ENCODE measurements at regions not wholly inside any gene's neighbourhood (a gene's known extent, or its start where the extent isn't known, plus 50 kb on each side); places are given as distances from the start of the nearest gene placed in this dataset.
A peak's percentile ranks its signal among the peaks of the same experiment; 100 is the strongest.
"Not testable (repeated sequence)": the region's sequence is repeated elsewhere in the genome, so short reads cannot be mapped to it uniquely, and the experiment has no call there.

DNA sequence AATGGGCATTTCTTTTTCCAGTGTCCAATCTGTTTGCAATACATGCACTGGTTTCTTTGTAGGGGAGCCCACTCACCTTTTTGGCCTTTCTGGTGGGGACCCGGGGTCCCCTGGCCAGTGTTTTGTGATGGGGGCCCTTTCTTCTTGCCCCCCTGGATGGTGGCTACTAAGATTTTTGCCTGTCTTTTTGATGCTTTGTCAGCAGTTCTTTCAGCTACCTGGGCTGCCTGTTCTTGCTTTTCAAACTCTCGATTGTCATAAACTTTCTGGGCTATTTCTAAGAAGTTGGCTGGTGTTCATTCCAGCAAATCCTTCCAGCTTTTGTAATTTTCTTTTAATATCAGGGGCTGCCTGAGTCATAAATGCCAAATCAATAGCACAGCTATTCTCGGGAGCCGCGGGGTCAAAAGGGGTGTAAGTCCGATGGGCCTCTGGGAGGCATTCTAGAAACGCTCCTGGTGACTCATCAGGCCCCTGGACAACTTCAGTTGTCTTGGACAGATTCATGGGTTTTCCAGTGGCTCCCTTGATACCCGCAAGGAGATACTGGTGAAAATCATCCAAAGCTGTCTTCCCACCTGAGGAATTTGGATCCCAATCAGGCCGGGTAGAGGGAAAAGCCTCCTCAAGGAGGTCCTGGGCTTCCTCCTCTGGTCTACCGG, 79.0 kb downstream of the PRR15 start:
- in situ Hi-C loops (cut with HindIII; ENCODE audit: low pct_unique_long_range_greater_than_20kb, low sequenced_read_pairs) = no loop called here
- H3K9me3 ChIP-seq (ENCODE audit: control insufficient read depth, insufficient read depth, low read depth, low read length) = no peaks in the 10 kb centered on the region
- H3K27me3 ChIP-seq (ENCODE audit: control insufficient read depth, insufficient read depth, low read length) = no peaks in the 10 kb centered on the region

DNA sequence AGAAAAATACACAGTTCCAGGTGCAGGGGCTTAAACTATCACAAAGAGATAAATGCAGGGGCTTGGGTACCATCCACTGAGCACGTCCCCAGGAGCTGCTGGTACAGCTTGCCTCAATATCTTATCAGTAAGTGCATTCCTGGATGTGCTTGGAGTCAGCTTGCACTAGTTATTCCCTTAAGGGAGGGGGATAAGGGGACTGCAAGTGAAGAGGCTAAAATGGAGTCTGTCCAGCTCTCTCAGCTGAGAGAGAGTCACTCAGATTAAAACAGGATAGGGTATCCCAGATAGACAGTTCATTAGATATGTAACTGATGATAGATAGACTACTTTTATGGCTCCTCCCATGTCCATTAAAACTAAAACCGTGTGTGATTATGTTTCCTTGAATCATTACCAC, 82.5 kb downstream of the PRR15 start:
- in situ Hi-C loops (cut with HindIII; ENCODE audit: low pct_unique_long_range_greater_than_20kb, low sequenced_read_pairs); H3K36me3 ChIP-seq (ENCODE audit: control insufficient read depth, insufficient read depth, low read length); DNase-seq (ENCODE audit: low read depth, low spot score); POLR2A ChIA-PET; BruUV-seq (replicated peaks); intact Hi-C loops (cut with micrococcal nuclease; ENCODE audit: unreplicated experiment); H3K4me3 ChIP-seq (ENCODE audit: low read depth in 2 of 2, low read length in 2 of 2); H3K27ac ChIP-seq (ENCODE audit: low read length); H3K9me3 ChIP-seq (ENCODE audit: control insufficient read depth, insufficient read depth, low read depth, low read length); ATAC-seq; H3K27me3 ChIP-seq (ENCODE audit: control insufficient read depth, insufficient read depth, low read length); CTCF ChIA-PET; H3K4me1 ChIP-seq (ENCODE audit: control insufficient read depth, insufficient read depth, low read length): not testable (repeated sequence)

More for the DNA sequence above, 79.0 kb downstream of the PRR15 start:
- Histone ChIP-seq H3K4me1 (ENCODE audit: control insufficient read depth, insufficient read depth, low read length) (no peaks in the 10 kb centered on the region), H3K36me3 (ENCODE audit: control insufficient read depth, insufficient read depth, low read length) (no peaks in the 10 kb centered on the region), H3K4me3 (ENCODE audit: low read depth in 2 of 2, low read length in 2 of 2) (no peak overlapping the region), H3K27ac (ENCODE audit: low read length) (no peak overlapping the region)
- no peak for TF ChIP-seq SIN3A (IDR thresholded peaks at IDR 0.05; ENCODE audit: borderline replicate concordance, insufficient read depth, low read depth, low read length)
- no peak for TF ChIP-seq TCF7L2 (IDR thresholded peaks at IDR 0.05; ENCODE audit: low read depth, low read length)
- TF ChIP-seq, protein P1, sequence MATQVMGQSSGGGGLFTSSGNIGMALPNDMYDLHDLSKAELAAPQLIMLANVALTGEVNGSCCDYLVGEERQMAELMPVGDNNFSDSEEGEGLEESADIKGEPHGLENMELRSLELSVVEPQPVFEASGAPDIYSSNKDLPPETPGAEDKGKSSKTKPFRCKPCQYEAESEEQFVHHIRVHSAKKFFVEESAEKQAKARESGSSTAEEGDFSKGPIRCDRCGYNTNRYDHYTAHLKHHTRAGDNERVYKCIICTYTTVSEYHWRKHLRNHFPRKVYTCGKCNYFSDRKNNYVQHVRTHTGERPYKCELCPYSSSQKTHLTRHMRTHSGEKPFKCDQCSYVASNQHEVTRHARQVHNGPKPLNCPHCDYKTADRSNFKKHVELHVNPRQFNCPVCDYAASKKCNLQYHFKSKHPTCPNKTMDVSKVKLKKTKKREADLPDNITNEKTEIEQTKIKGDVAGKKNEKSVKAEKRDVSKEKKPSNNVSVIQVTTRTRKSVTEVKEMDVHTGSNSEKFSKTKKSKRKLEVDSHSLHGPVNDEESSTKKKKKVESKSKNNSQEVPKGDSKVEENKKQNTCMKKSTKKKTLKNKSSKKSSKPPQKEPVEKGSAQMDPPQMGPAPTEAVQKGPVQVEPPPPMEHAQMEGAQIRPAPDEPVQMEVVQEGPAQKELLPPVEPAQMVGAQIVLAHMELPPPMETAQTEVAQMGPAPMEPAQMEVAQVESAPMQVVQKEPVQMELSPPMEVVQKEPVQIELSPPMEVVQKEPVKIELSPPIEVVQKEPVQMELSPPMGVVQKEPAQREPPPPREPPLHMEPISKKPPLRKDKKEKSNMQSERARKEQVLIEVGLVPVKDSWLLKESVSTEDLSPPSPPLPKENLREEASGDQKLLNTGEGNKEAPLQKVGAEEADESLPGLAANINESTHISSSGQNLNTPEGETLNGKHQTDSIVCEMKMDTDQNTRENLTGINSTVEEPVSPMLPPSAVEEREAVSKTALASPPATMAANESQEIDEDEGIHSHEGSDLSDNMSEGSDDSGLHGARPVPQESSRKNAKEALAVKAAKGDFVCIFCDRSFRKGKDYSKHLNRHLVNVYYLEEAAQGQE (IDR thresholded peaks at IDR 0.05; ENCODE audit: insufficient read depth in 1 of 2, low read depth in 2 of 2, low read length in 1 of 2) = no peak
- TF ChIP-seq, protein P2, sequence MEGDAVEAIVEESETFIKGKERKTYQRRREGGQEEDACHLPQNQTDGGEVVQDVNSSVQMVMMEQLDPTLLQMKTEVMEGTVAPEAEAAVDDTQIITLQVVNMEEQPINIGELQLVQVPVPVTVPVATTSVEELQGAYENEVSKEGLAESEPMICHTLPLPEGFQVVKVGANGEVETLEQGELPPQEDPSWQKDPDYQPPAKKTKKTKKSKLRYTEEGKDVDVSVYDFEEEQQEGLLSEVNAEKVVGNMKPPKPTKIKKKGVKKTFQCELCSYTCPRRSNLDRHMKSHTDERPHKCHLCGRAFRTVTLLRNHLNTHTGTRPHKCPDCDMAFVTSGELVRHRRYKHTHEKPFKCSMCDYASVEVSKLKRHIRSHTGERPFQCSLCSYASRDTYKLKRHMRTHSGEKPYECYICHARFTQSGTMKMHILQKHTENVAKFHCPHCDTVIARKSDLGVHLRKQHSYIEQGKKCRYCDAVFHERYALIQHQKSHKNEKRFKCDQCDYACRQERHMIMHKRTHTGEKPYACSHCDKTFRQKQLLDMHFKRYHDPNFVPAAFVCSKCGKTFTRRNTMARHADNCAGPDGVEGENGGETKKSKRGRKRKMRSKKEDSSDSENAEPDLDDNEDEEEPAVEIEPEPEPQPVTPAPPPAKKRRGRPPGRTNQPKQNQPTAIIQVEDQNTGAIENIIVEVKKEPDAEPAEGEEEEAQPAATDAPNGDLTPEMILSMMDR (IDR thresholded peaks at IDR 0.05) = no peak
- TF ChIP-seq POLR2AphosphoS5 (IDR thresholded peaks at IDR 0.05; ENCODE audit: low read depth, low read length) = no peak
- no peak for DNase-seq (ENCODE audit: low read depth, low spot score)
- BruUV-seq (replicated peaks) = no TSS peak
- intact Hi-C loops (cut with micrococcal nuclease; ENCODE audit: unreplicated experiment) = no loop called here
- ChIA-PET CTCF (no interaction called here), POLR2A (no interaction called here)
- ATAC-seq = no peak

DNA sequence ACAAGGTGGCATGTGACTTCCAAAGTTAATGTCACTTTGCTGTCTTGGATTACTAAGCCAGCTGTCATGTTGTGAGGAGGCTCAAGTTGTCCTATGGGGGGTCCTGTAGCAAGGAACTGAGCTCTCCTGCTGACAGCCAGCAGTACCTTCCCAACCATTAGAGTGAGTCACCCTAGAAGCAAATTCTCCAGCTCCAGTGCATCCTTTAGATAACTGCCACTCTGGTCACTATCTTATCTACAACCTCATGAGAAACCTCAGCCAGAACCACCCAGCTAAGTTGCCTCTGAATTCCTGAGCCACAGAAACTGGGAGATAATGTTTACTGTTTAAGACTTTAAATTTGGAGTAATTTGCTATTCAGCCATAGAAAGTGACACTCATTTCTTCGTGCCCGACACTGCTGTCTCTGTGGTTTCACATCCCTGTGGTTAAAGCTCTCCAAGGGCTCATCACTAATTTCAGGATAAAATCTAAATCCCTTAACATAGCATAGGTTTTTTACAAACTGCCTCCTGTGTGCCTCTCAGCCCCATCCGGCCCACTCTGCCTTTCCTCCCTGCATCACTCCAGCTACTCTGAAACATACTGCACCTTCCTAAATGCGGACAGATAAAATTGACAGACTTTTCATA, 83.5 kb downstream of the PRR15 start:
- ChIA-PET CTCF (no interaction called here), POLR2A (no interaction called here)
- Histone ChIP-seq H3K27me3 (ENCODE audit: control insufficient read depth, insufficient read depth, low read length) (no peaks in the 10 kb centered on the region), H3K36me3 (ENCODE audit: control insufficient read depth, insufficient read depth, low read length) (no peaks in the 10 kb centered on the region), H3K27ac (ENCODE audit: low read length) (no peak overlapping the region), H3K4me1 (ENCODE audit: control insufficient read depth, insufficient read depth, low read length) (no peaks in the 10 kb centered on the region), H3K9me3 (ENCODE audit: control insufficient read depth, insufficient read depth, low read depth, low read length) (no peaks in the 10 kb centered on the region), H3K4me3 (ENCODE audit: low read depth in 2 of 2, low read length in 2 of 2) (no peak overlapping the region)
- BruUV-seq (replicated peaks) = TSS peak; percentile 42
- intact Hi-C loops (cut with micrococcal nuclease; ENCODE audit: unreplicated experiment) (no loop called here), in situ Hi-C loops (cut with HindIII; ENCODE audit: low pct_unique_long_range_greater_than_20kb, low sequenced_read_pairs) (no loop called here)
- ATAC-seq (no peak), DNase-seq (ENCODE audit: low read depth, low spot score) (no peak)
- TF ChIP-seq SIN3A (IDR thresholded peaks at IDR 0.05; ENCODE audit: borderline replicate concordance, insufficient read depth, low read depth, low read length) (no peak), POLR2AphosphoS5 (IDR thresholded peaks at IDR 0.05; ENCODE audit: low read depth, low read length) (no peak), TCF7L2 (IDR thresholded peaks at IDR 0.05; ENCODE audit: low read depth, low read length) (no peak)
- TF ChIP-seq, protein P2 (IDR thresholded peaks at IDR 0.05) = no peak
- TF ChIP-seq, protein P1 (IDR thresholded peaks at IDR 0.05; ENCODE audit: insufficient read depth in 1 of 2, low read depth in 2 of 2, low read length in 1 of 2) = no peak

Data from Panc1 (cell line).